NCI-H526 (cell line): ENCODE measurements at regions not wholly inside any gene's neighbourhood (a gene's known extent, or its start where the extent isn't known, plus 50 kb on each side); places are given as distances from the start of the nearest gene placed in this dataset.

Source experiments
- DNase-seq, 2 experiments: peaks; one replicate each; lab custom pipeline; 2025; lab: John Stamatoyannopoulos, UW

GRCh38 chr3:139778682-139779233, 101.0 kb upstream of the NMNAT3 start:
- DNase-seq = peak in 1 of 2 experiments; percentile 18

- no peak for DNase-seq
Measured at GRCh38 chr3:139774560-139775302, 97.0 kb upstream of the NMNAT3 start.

- no peak for DNase-seq
Measured at GRCh38 chr3:139772539-139773500, 95.0 kb upstream of the NMNAT3 start.

GRCh38 chr3:139771331-139771730, 93.6 kb upstream of the NMNAT3 start:
- DNase-seq = no peak

- no peak for DNase-seq
Measured at GRCh38 chr3:139770577-139770976, 92.8 kb upstream of the NMNAT3 start.

GRCh38 chr3:139769796-139770195, 92.0 kb upstream of the NMNAT3 start:
- no peak for DNase-seq

- no peak for DNase-seq
Measured at GRCh38 chr3:139764936-139765335, 87.2 kb upstream of the NMNAT3 start.

GRCh38 chr3:139764069-139764905, 86.5 kb upstream of the NMNAT3 start:
- no peak for DNase-seq

GRCh38 chr3:139762302-139762701, 84.5 kb upstream of the NMNAT3 start:
- no peak for DNase-seq

GRCh38 chr3:139759470-139759869, 81.7 kb upstream of the NMNAT3 start:
- DNase-seq = no peak

- DNase-seq = no peak
Measured at GRCh38 chr3:139758654-139759291, 81.0 kb upstream of the NMNAT3 start.

- DNase-seq = no peak
Measured at GRCh38 chr3:139757448-139758030, 79.8 kb upstream of the NMNAT3 start.

- DNase-seq = no peak
Measured at GRCh38 chr3:139756529-139757103, 78.8 kb upstream of the NMNAT3 start.

GRCh38 chr3:139755551-139755950, 77.8 kb upstream of the NMNAT3 start:
- no peak for DNase-seq

- no peak for DNase-seq
Measured at GRCh38 chr3:139751789-139752188, 74.0 kb upstream of the NMNAT3 start.

- no peak for DNase-seq
Measured at GRCh38 chr3:139746481-139746880, 68.7 kb upstream of the NMNAT3 start.

GRCh38 chr3:139745831-139746230, 68.1 kb upstream of the NMNAT3 start:
- DNase-seq = no peak

- no peak for DNase-seq
Measured at GRCh38 chr3:139738697-139739096, 60.9 kb upstream of the NMNAT3 start.

- DNase-seq = no peak
Measured at GRCh38 chr3:139737682-139738361, 60.0 kb upstream of the NMNAT3 start.

GRCh38 chr3:139735191-139735590, 57.4 kb upstream of the NMNAT3 start:
- DNase-seq = no peak
